ENCODE measurements at regions not wholly inside any gene's neighbourhood (a gene's known extent, or its start where the extent isn't known, plus 50 kb on each side); places are given as distances from the start of the nearest gene placed in this dataset.

- Histone ChIP-seq H3K27me3 (replicated peaks in 1 of 4; ENCODE audit: control insufficient read depth in 3 of 4, extremely low read depth in 1 of 4, insufficient read depth in 3 of 4, low read length in 3 of 4) (no peaks in the 10 kb centered on the region), H3K4me1 (replicated peaks in 1 of 4; ENCODE audit: control insufficient read depth in 3 of 4, insufficient read depth in 4 of 4, low read length in 3 of 4) (no peaks in the 10 kb centered on the region), H4K8ac (ENCODE audit: extremely low read depth, insufficient read depth, low read length) (peak overlapping the region; percentile 5; the same call in 1 of the 2 replicates), H2BK15ac (ENCODE audit: low read length) (no peak overlapping the region), H3K18ac (ENCODE audit: extremely low read depth, low read length) (no peak overlapping the region), H3K9ac (replicated peaks in 1 of 4; ENCODE audit: extremely low read depth in 1 of 4, low read depth in 3 of 4, low read length in 3 of 4) (no peak overlapping the region), H3K56ac (replicated peaks; ENCODE audit: insufficient read length, low read depth, low read length) (no peak overlapping the region), H3K9me3 (ENCODE audit: insufficient read depth in 2 of 2, low read depth in 1 of 2, low read length in 1 of 2) (peaks cover 60 to 78% of the 10 kb centered on the region in 2 experiments), H3K23me2 (ENCODE audit: low read depth, low read length) (no peaks in the 10 kb centered on the region; the same call in 1 of the 2 replicates), H3K4me3 (ENCODE audit: extremely low read depth in 1 of 4, insufficient read depth in 2 of 4, low read depth in 3 of 4, low read length in 4 of 4) (no peak overlapping the region), H2BK20ac (ENCODE audit: low read length) (no peak overlapping the region), H3K23ac (ENCODE audit: insufficient read length) (no peak overlapping the region), H3K4ac (replicated peaks; ENCODE audit: insufficient read length, low read depth, low read length) (no peak overlapping the region), H3K36me3 (ENCODE audit: control insufficient read depth in 2 of 4, insufficient read depth in 4 of 4, low read length in 3 of 4) (no peaks in the 10 kb centered on the region), H2BK120ac (replicated peaks; ENCODE audit: low read depth, low read length) (no peak overlapping the region), H2AK5ac (ENCODE audit: low read depth, low read length) (no peak overlapping the region), H3K4me2 (ENCODE audit: insufficient read depth in 1 of 2, low read depth in 2 of 2, low read length in 2 of 2) (no peak overlapping the region), H3K27ac (ENCODE audit: low read depth, low read length) (no peak overlapping the region), H4K20me1 (replicated peaks in 1 of 2; ENCODE audit: control insufficient read depth in 1 of 2, insufficient read depth in 2 of 2, low read length in 2 of 2) (no peaks in the 10 kb centered on the region), H2BK12ac (ENCODE audit: low read depth, low read length) (no peak overlapping the region), H2AFZ (ENCODE audit: low read length) (no peak overlapping the region), H3K14ac (ENCODE audit: insufficient read length) (no peak overlapping the region), H3K79me2 (ENCODE audit: control insufficient read depth in 1 of 2, insufficient read depth in 2 of 2, low read length in 2 of 2) (no peaks in the 10 kb centered on the region), H4K5ac (ENCODE audit: insufficient read length, low read depth, low read length) (no peak overlapping the region), H3K79me1 (ENCODE audit: low read depth, low read length) (no peaks in the 10 kb centered on the region), H2BK5ac (ENCODE audit: low read depth, low read length) (no peak overlapping the region), H4K91ac (replicated peaks; ENCODE audit: insufficient read length, low read length) (no peak overlapping the region)
- POLR2A ChIA-PET (ENCODE audit: partially characterized antibody): no interaction called here
- FAIRE-seq: no peak
- WGBS, 2 experiments (ENCODE audit: extremely low coverage in 1 of 2, insufficient coverage in 1 of 2, insufficient read length in 1 of 2, insufficient replicate concordance in 2 of 2, low coverage in 1 of 2, low lambda C conversion rate in 2 of 2, missing lambda C conversion rate in 1 of 2): 75% methylated on average over 9 of the region's 9 CpGs; no CpG with 5 or more reads in 1 of the 2 experiments
- CTCF ChIA-PET (ENCODE audit: partially characterized antibody): no interaction called here
- DNase-seq (ENCODE audit: low read depth in 1 of 2, low spot score in 2 of 2): no peak
- no peak for TF ChIP-seq SIRT6 (IDR thresholded peaks at IDR 0.05; ENCODE audit: low read length)
- TF ChIP-seq CREB1 (IDR thresholded peaks at IDR 0.05): no peak
- TF ChIP-seq SAP30 (IDR thresholded peaks at IDR 0.05; ENCODE audit: insufficient read depth, insufficient replicate concordance, low read length): no peak
Measured at GRCh38 chr19:34598217-34599155, 78.5 kb downstream of the SCGB2B2 start.
